H9 (cell line): ENCODE measurements at regions not wholly inside any gene's neighbourhood (a gene's known extent, or its start where the extent isn't known, plus 50 kb on each side); places are given as distances from the start of the nearest gene placed in this dataset.

ENCODE experiments used
- DNase-seq: peaks from one replicate; pipeline ENCODE4 v3.0.0-alpha.2; 2017
- H2AFZ ChIP-seq: one replicate; pipeline ENCODE4 v1.6.1; 2013; ENCODE audit warnings: mild to moderate bottlenecking, low read length, control low read depth, moderate library complexity
- H2AK5ac ChIP-seq: 2 replicates; pipeline ENCODE4 v1.6.1; 2013; ENCODE audit warnings: low read length, control low read depth, mixed read lengths; ENCODE audit not compliant: insufficient read length
- H2BK120ac ChIP-seq: one replicate; pipeline ENCODE4 v1.6.1; 2013; ENCODE audit warnings: low read depth, mild to moderate bottlenecking, low read length, control low read depth, inconsistent platforms; ENCODE audit not compliant: poor library complexity, severe bottlenecking
- H2BK12ac ChIP-seq: 2 replicates; pipeline ENCODE4 v1.6.1; 2013; ENCODE audit warnings: low read length, control low read depth, mixed read lengths, low read depth; ENCODE audit not compliant: insufficient read length
- H2BK15ac ChIP-seq: 2 replicates; pipeline ENCODE4 v1.6.1; 2013; ENCODE audit warnings: low read depth, low read length, control low read depth
- H2BK20ac ChIP-seq: one replicate; pipeline ENCODE4 v1.6.1; 2013; ENCODE audit warnings: low read depth, mild to moderate bottlenecking, low read length, control low read depth, inconsistent platforms; ENCODE audit not compliant: poor library complexity, severe bottlenecking
- H2BK5ac ChIP-seq: 2 replicates; pipeline ENCODE4 v1.6.1; 2013; ENCODE audit warnings: low read length, control low read depth, mixed read lengths; ENCODE audit not compliant: insufficient read length
- H3K14ac ChIP-seq: 2 replicates; pipeline ENCODE4 v1.6.1; 2013; ENCODE audit warnings: low read length, control low read depth; ENCODE audit not compliant: insufficient read depth
- H3K18ac ChIP-seq: 2 replicates; pipeline ENCODE4 v1.6.1; 2013; ENCODE audit warnings: low read depth, mild to moderate bottlenecking, mixed read lengths, low read length, control low read depth; ENCODE audit not compliant: insufficient read length
- H3K23ac ChIP-seq: 2 replicates; pipeline ENCODE4 v1.6.1; 2013; ENCODE audit warnings: low read length, control low read depth, mixed read lengths, low read depth; ENCODE audit not compliant: insufficient read length
- H3K23me2 ChIP-seq: 2 replicates; pipeline ENCODE4 v1.6.1; 2013; ENCODE audit warnings: low read depth, mild to moderate bottlenecking, mixed read lengths, low read length, control low read depth; ENCODE audit not compliant: insufficient read length, poor library complexity, severe bottlenecking
- H3K27ac ChIP-seq: 2 replicates; pipeline ENCODE4 v1.5.1; 2013; ENCODE audit warnings: low read length, control low read depth, mixed read lengths, low read depth; ENCODE audit not compliant: insufficient read length
- H3K27me3 ChIP-seq: 2 replicates; pipeline ENCODE4 v1.6.1; 2013; ENCODE audit warnings: low read length, control low read depth, inconsistent platforms; ENCODE audit not compliant: insufficient read depth
- H3K4ac ChIP-seq: 2 replicates; pipeline ENCODE4 v1.6.1; 2013; ENCODE audit warnings: low read depth, mild to moderate bottlenecking, control low read depth, inconsistent platforms, low read length, moderate library complexity
- H3K4me1 ChIP-seq: 2 replicates; pipeline ENCODE4 v1.6.1; 2013; ENCODE audit warnings: low read length, control low read depth, inconsistent platforms; ENCODE audit not compliant: insufficient read depth
- H3K4me2 ChIP-seq: 2 replicates; pipeline ENCODE4 v1.6.1; 2013; ENCODE audit warnings: low read length, control low read depth, mixed read lengths; ENCODE audit not compliant: insufficient read length, insufficient read depth
- H3K56ac ChIP-seq: 2 replicates; pipeline ENCODE4 v1.6.1; 2013; ENCODE audit warnings: low read depth, mild to moderate bottlenecking, mixed read lengths, low read length, control low read depth; ENCODE audit not compliant: insufficient read length
- H3K79me1 ChIP-seq: 2 replicates; pipeline ENCODE4 v1.6.1; 2013; ENCODE audit warnings: low read depth, mild to moderate bottlenecking, moderate library complexity, low read length, control low read depth, inconsistent platforms; ENCODE audit not compliant: insufficient read depth, poor library complexity, severe bottlenecking
- H3K79me2 ChIP-seq: 2 replicates; pipeline ENCODE4 v1.6.1; 2013; ENCODE audit warnings: low read length, control low read depth, inconsistent platforms; ENCODE audit not compliant: insufficient read depth
- H3K9ac ChIP-seq: 2 replicates; pipeline ENCODE4 v1.6.1; 2013; ENCODE audit warnings: low read length, control low read depth, mixed read lengths; ENCODE audit not compliant: insufficient read length; ENCODE audit errors: extremely low read depth
- H3K9me3 ChIP-seq: one replicate; pipeline ENCODE4 v1.6.1; 2013; ENCODE audit warnings: low read depth, low read length, inconsistent platforms; ENCODE audit not compliant: control insufficient read depth
- H3T11ph ChIP-seq: one replicate; pipeline ENCODE4 v1.6.1; 2013; ENCODE audit warnings: mild to moderate bottlenecking, low read length, control low read depth, inconsistent platforms
- H4K20me1 ChIP-seq: one replicate; pipeline ENCODE4 v1.6.1; 2013; ENCODE audit not compliant: control insufficient read depth, insufficient read length, insufficient read depth
- H4K5ac ChIP-seq: 2 replicates; pipeline ENCODE4 v1.6.1; 2013; ENCODE audit warnings: low read depth, mild to moderate bottlenecking, mixed read lengths, low read length, control low read depth; ENCODE audit not compliant: insufficient read length
- H4K8ac ChIP-seq: replicated peaks from 2 replicates; pipeline ENCODE4 v1.6.1; 2013; ENCODE audit warnings: low read length, control low read depth, mixed read lengths, low read depth; ENCODE audit not compliant: insufficient read length
- H4K91ac ChIP-seq: 2 replicates; pipeline ENCODE4 v1.6.1; 2013; ENCODE audit warnings: low read depth, mild to moderate bottlenecking, moderate library complexity, mixed read lengths, low read length, control low read depth; ENCODE audit not compliant: insufficient read length
- H3K27ac Mint-ChIP-seq, 3 experiments: 2 replicates in 2 of 3; 3 replicates in 1 of 3; pipeline ENCODE4 v1.8.0; 2020 to 2021; ENCODE audit warnings: mixed read lengths in 3 of 3, mild to moderate bottlenecking in 1 of 3, moderate library complexity in 1 of 3
- H3K27me3 Mint-ChIP-seq: 2 replicates; pipeline ENCODE4 v1.8.0; 2021; ENCODE audit warnings: low read depth, mild to moderate bottlenecking, moderate library complexity, mixed read lengths
- H3K36me3 Mint-ChIP-seq, 3 experiments: 2 replicates in 2 of 3; 3 replicates in 1 of 3; pipeline ENCODE4 v1.8.0; 2020 to 2021; ENCODE audit warnings: low read depth in 3 of 3, mixed read lengths in 3 of 3; ENCODE audit not compliant: insufficient read depth in 1 of 3
- H3K4me1 Mint-ChIP-seq, 2 experiments: 2 replicates each; pipeline ENCODE4 v1.8.0; 2020; ENCODE audit warnings: mixed read lengths in 2 of 2
- H3K4me3 Mint-ChIP-seq, 2 experiments: 2 replicates in 1 of 2; 3 replicates in 1 of 2; pipeline ENCODE4 v1.8.0; 2020 to 2021; ENCODE audit warnings: mild to moderate bottlenecking in 2 of 2, mixed read lengths in 2 of 2, moderate library complexity in 1 of 2
- H3K9me3 Mint-ChIP-seq, 2 experiments: 2 replicates in 1 of 2; 3 replicates in 1 of 2; pipeline ENCODE4 v1.8.0; 2020; ENCODE audit warnings: mild to moderate bottlenecking in 2 of 2, mixed read lengths in 2 of 2, moderate library complexity in 1 of 2
- CTCF ChIP-seq: fragments of 200-600 bp; sonication (generic); conservative IDR thresholded peaks from 3 replicates; pipeline ENCODE4 v1.8.0; 2021; ENCODE audit warnings: antibody characterized with exemption, mild to moderate bottlenecking
- WGBS: extraction: QIAGEN DNeasy Blood & Tissue Kit; methylation state at CpG from one replicate; pipeline ENCODE4 v1.1.7; 2013; ENCODE audit warnings: missing lambda C conversion rate, low lambda C conversion rate, mixed read lengths; ENCODE audit not compliant: insufficient read length; ENCODE audit errors: extremely low coverage; 5-methylcytosine and 5-hydroxymethylcytosine counted together

DNA sequence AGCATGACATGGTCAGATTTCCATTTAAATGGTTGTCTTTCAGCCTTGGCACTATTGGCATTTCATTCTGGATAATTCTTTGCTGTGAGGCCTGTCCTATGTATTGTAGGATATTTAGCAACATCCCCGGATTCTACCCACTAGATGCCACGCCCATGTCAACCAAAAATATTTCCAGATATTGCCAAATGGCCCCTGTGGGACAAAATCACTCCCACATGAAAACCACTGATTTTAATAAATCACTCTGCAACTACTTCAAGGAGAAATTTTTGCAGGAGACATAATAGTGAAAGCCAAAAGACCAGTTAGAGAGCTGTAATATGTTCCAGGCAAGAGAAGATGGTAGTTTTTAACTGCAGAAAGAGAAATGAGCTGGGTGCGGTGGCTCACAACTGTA, 55.9 kb upstream of the RARB start:
- H4K20me1 ChIP-seq = no peaks in the 10 kb centered on the region
- no peak overlapping the region for H2BK12ac ChIP-seq
- H2AFZ ChIP-seq = no peak overlapping the region
- no peaks in the 10 kb centered on the region for H3K9me3 ChIP-seq
- Mint-ChIP-seq H3K27me3 (no peaks in the 10 kb centered on the region), H3K4me3 (no peak overlapping the region), H3K4me1 (no peaks in the 10 kb centered on the region), H3K27ac (no peak overlapping the region), H3K9me3 (no peaks in the 10 kb centered on the region; a peak in 1 of 5 replicates), H3K36me3 (no peaks in the 10 kb centered on the region)
- no peak overlapping the region for H3K9ac ChIP-seq
- no peak overlapping the region for H3K4ac ChIP-seq
- no peaks in the 10 kb centered on the region for H3K4me1 ChIP-seq
- no peak overlapping the region for H2BK120ac ChIP-seq
- no peak overlapping the region for H2AK5ac ChIP-seq
- no peak overlapping the region for H3T11ph ChIP-seq
- H4K91ac ChIP-seq = no peak overlapping the region
- DNase-seq = no peak
- no peaks in the 10 kb centered on the region for H3K23me2 ChIP-seq
- no peak overlapping the region for H2BK5ac ChIP-seq
- no peak overlapping the region for H2BK15ac ChIP-seq
- H4K8ac ChIP-seq = no peak overlapping the region
- H3K56ac ChIP-seq = no peak overlapping the region
- H3K4me2 ChIP-seq = no peak overlapping the region
- no peak overlapping the region for H3K18ac ChIP-seq
- H3K27me3 ChIP-seq = no peaks in the 10 kb centered on the region
- H3K27ac ChIP-seq = no peak overlapping the region
- WGBS = no CpG with 5 or more reads among the region's 3 CpGs
- H3K79me1 ChIP-seq = no peaks in the 10 kb centered on the region
- H3K14ac ChIP-seq = no peak overlapping the region
- H3K79me2 ChIP-seq = no peaks in the 10 kb centered on the region
- H2BK20ac ChIP-seq = no peak overlapping the region
- no peak for TF ChIP-seq CTCF
- H4K5ac ChIP-seq = no peak overlapping the region
- no peak overlapping the region for H3K23ac ChIP-seq
